GM19397 (cell line): ENCODE measurements at regions not wholly inside any gene's neighbourhood (a gene's known extent, or its start where the extent isn't known, plus 50 kb on each side); places are given as distances from the start of the nearest gene placed in this dataset.
"Not testable (repeated sequence)": the region's sequence is repeated elsewhere in the genome, so short reads cannot be mapped to it uniquely, and the experiment has no call there.

Source experiments
- ATAC-seq: cut with Tn5 transposase; IDR thresholded peaks from one replicate; pipeline ENCODE4 v1.9.1; 2021; ENCODE audit warnings: mild to moderate bottlenecking, moderate library complexity; ENCODE audit not compliant: unreplicated experiment

GRCh38 chr18:55988537-55988936 is 400.5 kb upstream of the TCF4 start:
- ATAC-seq = no peak

- no peak for ATAC-seq
Observed at GRCh38 chr18:55983433-55983832, 395.4 kb upstream of the TCF4 start.

- ATAC-seq = no peak
Observed at GRCh38 chr18:55982992-55983391, 395.0 kb upstream of the TCF4 start.

- ATAC-seq = no peak
Observed at GRCh38 chr18:55981712-55982475, 393.9 kb upstream of the TCF4 start.

- ATAC-seq = no peak
Observed at GRCh38 chr18:55974521-55974920, 386.5 kb upstream of the TCF4 start.

- ATAC-seq = no peak
Observed at GRCh38 chr18:55968550-55968949, 380.6 kb upstream of the TCF4 start.

- ATAC-seq = no peak
Observed at GRCh38 chr18:55967019-55967418, 379.0 kb upstream of the TCF4 start.

- no peak for ATAC-seq
Observed at GRCh38 chr18:55964171-55964570, 376.2 kb upstream of the TCF4 start.

- ATAC-seq = no peak
Observed at GRCh38 chr18:55953326-55953725, 365.3 kb upstream of the TCF4 start.

GRCh38 chr18:55951738-55952137 is 363.7 kb upstream of the TCF4 start:
- not testable (repeated sequence) for ATAC-seq

- no peak for ATAC-seq
Observed at GRCh38 chr18:55950379-55951166, 362.6 kb upstream of the TCF4 start.

GRCh38 chr18:55934821-55935220 is 346.8 kb upstream of the TCF4 start:
- ATAC-seq = no peak

- no peak for ATAC-seq
Observed at GRCh38 chr18:55932675-55933074, 344.7 kb upstream of the TCF4 start.

GRCh38 chr18:55927831-55928230 is 339.8 kb upstream of the TCF4 start:
- ATAC-seq = no peak

GRCh38 chr18:55925772-55926171 is 337.8 kb upstream of the TCF4 start:
- no peak for ATAC-seq

GRCh38 chr18:55920063-55920462 is 332.1 kb upstream of the TCF4 start:
- no peak for ATAC-seq

- ATAC-seq = no peak
Observed at GRCh38 chr18:55918444-55918843, 330.5 kb upstream of the TCF4 start.

- no peak for ATAC-seq
Observed at GRCh38 chr18:55912919-55913318, 324.9 kb upstream of the TCF4 start.

- no peak for ATAC-seq
Observed at GRCh38 chr18:55912071-55912470, 324.1 kb upstream of the TCF4 start.

GRCh38 chr18:55910296-55910695 is 322.3 kb upstream of the TCF4 start:
- no peak for ATAC-seq

- ATAC-seq = no peak
Observed at GRCh38 chr18:55908901-55909366, 320.9 kb upstream of the TCF4 start.
